ENCODE measurements at regions not wholly inside any gene's neighbourhood (a gene's known extent, or its start where the extent isn't known, plus 50 kb on each side); places are given as distances from the start of the nearest gene placed in this dataset.

GRCh38 chr2:137873536-137874244 lies 90.6 kb upstream of the HNMT start:
- no peak overlapping the region for H3K4me2 ChIP-seq (ENCODE audit: low read depth, low read length)
- no peak overlapping the region for H3K4ac ChIP-seq (ENCODE audit: low read depth, low read length)
- H3K18ac ChIP-seq (ENCODE audit: low read depth, low read length): no peak overlapping the region
- BruUV-seq (replicated peaks): no TSS peak
- no peak overlapping the region for H3K4me3 ChIP-seq (ENCODE audit: insufficient read depth, low read depth, low read length)
- TF ChIP-seq POLR2A (IDR thresholded peaks at IDR 0.05; ENCODE audit: low read depth, low read length) (no peak), USF2 (IDR thresholded peaks at IDR 0.05; ENCODE audit: low read depth, low read length) (no peak), MXI1 (IDR thresholded peaks at IDR 0.05; ENCODE audit: borderline replicate concordance, low read depth, low read length) (no peak), CTCF (conservative IDR thresholded peaks at IDR 0.05; ENCODE audit: low read depth, low read length) (no peak), BHLHE40 (IDR thresholded peaks at IDR 0.05; ENCODE audit: low read depth, low read length) (no peak), RFX5 (IDR thresholded peaks at IDR 0.05; ENCODE audit: low read depth, low read length) (no peak), SMC3 (IDR thresholded peaks at IDR 0.05; ENCODE audit: low read depth, low read length) (no peak), MAFK (IDR thresholded peaks at IDR 0.05; ENCODE audit: low read depth, low read length) (no peak), RCOR1 (IDR thresholded peaks at IDR 0.05; ENCODE audit: insufficient replicate concordance, low read length) (no peak), NFE2L2 (IDR thresholded peaks at IDR 0.05; ENCODE audit: low read depth, low read length) (no peak), CEBPB (IDR thresholded peaks at IDR 0.05; ENCODE audit: low read depth, low read length) (no peak), ELK1 (IDR thresholded peaks at IDR 0.05; ENCODE audit: borderline replicate concordance, low read depth, low read length) (no peak), CHD1 (IDR thresholded peaks at IDR 0.05; ENCODE audit: low read depth, low read length) (no peak), MAZ (IDR thresholded peaks at IDR 0.05; ENCODE audit: borderline replicate concordance, low read depth, low read length) (no peak), FOS (IDR thresholded peaks at IDR 0.05; ENCODE audit: low read depth, low read length) (no peak), RAD21 (IDR thresholded peaks at IDR 0.05; ENCODE audit: low read length) (no peak)
- no peak overlapping the region for H3K23ac ChIP-seq (ENCODE audit: low read depth, low read length)
- no CpG with 5 or more reads among the region's 5 CpGs for WGBS, 2 experiments (ENCODE audit: extremely low coverage in 2 of 2, insufficient read length in 1 of 2)
- H4K20me1 ChIP-seq (ENCODE audit: insufficient read depth, low read length): no peaks in the 10 kb centered on the region
- H3K79me1 ChIP-seq (ENCODE audit: low read depth in 1 of 2, low read length in 2 of 2): no peaks in the 10 kb centered on the region
- H3K9me3 ChIP-seq (ENCODE audit: control insufficient read depth, insufficient read depth, low read length): no peaks in the 10 kb centered on the region
- ATAC-seq (ENCODE audit: low read depth) (no peak), DNase-seq (no peak)
- no peak overlapping the region for H2BK20ac ChIP-seq (ENCODE audit: low read depth, low read length)
- H3K14ac ChIP-seq (replicated peaks; ENCODE audit: low read depth, low read length): no peak overlapping the region
- ChIA-PET POLR2A (ENCODE audit: unreplicated experiment) (no interaction called here), CTCF (interaction anchor here (0.6 kb wide), 1 partner anchor 8 kb away, joined by 3 read pairs; no protein-coding TSS in a partner anchor)
- H3K27me3 ChIP-seq (ENCODE audit: control insufficient read depth, insufficient read depth, low read length): no peaks in the 10 kb centered on the region
- dilution Hi-C loops (cut with HindIII; ENCODE audit: low sequenced_read_pairs, unreplicated experiment): no loop called here
- no peak overlapping the region for H3K9ac ChIP-seq (ENCODE audit: low read depth, low read length)
- no peak overlapping the region for H4K91ac ChIP-seq (ENCODE audit: insufficient read depth, low read depth, low read length)
- no peak overlapping the region for H2AK9ac ChIP-seq (replicated peaks; ENCODE audit: low read depth, low read length, poor library complexity)
- intact Hi-C loops (cut with micrococcal nuclease): no loop called here
- no peak overlapping the region for H3K27ac ChIP-seq (ENCODE audit: insufficient read depth, low read length)
- no peak overlapping the region for H2BK120ac ChIP-seq (ENCODE audit: low read depth, low read length)
- H4K5ac ChIP-seq (ENCODE audit: low read depth, low read length): no peak overlapping the region
- no peak overlapping the region for H3K56ac ChIP-seq (ENCODE audit: extremely low read depth, insufficient read depth, low read length)
- H4K8ac ChIP-seq (ENCODE audit: low read depth in 2 of 2, low read length in 2 of 2): no peak overlapping the region
- in situ Hi-C loops (cut with MboI; ENCODE audit: low sequenced_read_pairs): no loop called here
- H3K36me3 ChIP-seq (ENCODE audit: control insufficient read depth, insufficient read depth, low read length): no peaks in the 10 kb centered on the region
- no peaks in the 10 kb centered on the region for H3K9me1 ChIP-seq (ENCODE audit: insufficient read depth, low read length)
- H2AK5ac ChIP-seq (ENCODE audit: low read depth, low read length): no peak overlapping the region
- H2BK5ac ChIP-seq (ENCODE audit: low read depth, low read length, poor library complexity, severe bottlenecking): no peak overlapping the region
- H2AFZ ChIP-seq (replicated peaks; ENCODE audit: low read length, poor library complexity): no peak overlapping the region
- no peak overlapping the region for H2BK15ac ChIP-seq (ENCODE audit: low read depth, low read length)
- no peaks in the 10 kb centered on the region for H3K4me1 ChIP-seq (ENCODE audit: control insufficient read depth, insufficient read depth, low read length)

Data from IMR-90 (cell line).